AG04450 (cell line): ENCODE measurements at regions not wholly inside any gene's neighbourhood (a gene's known extent, or its start where the extent isn't known, plus 50 kb on each side); places are given as distances from the start of the nearest gene placed in this dataset.
"Not testable (repeated sequence)": the region's sequence is repeated elsewhere in the genome, so short reads cannot be mapped to it uniquely, and the experiment has no call there.

Source experiments
- CTCF ChIA-PET: fragments of 300-600, 350-600 bp; formaldehyde crosslinking; extraction: SDS; loops from one replicate; lab custom pipeline; 2022; ENCODE audit warnings: antibody characterized with exemption, inconsistent platforms; lab: Charles Lee
- POLR2A ChIA-PET: fragments of 350-600 bp; formaldehyde crosslinking; extraction: SDS; loops from one replicate; lab custom pipeline; 2021; ENCODE audit warnings: antibody characterized with exemption, inconsistent platforms; lab: Yijun Ruan, JAX
- DNase-seq: peaks from one replicate; pipeline ENCODE4 v3.0.0-alpha.2; 2011; ENCODE audit warnings: low read depth, low spot score
- H3K27ac ChIP-seq: one replicate; pipeline ENCODE4 v1.5.1; 2012; ENCODE audit warnings: low read depth, low read length, control low read depth
- H3K27me3 ChIP-seq: one replicate; pipeline ENCODE4 v1.6.0; 2012; ENCODE audit warnings: low read length; ENCODE audit not compliant: control insufficient read depth, insufficient read depth
- H3K4me3 ChIP-seq: 2 replicates; pipeline ENCODE4 v1.5.1; 2011; ENCODE audit warnings: mild to moderate bottlenecking, low read depth, low read length, control low read depth
- H3K9me3 ChIP-seq: 2 replicates; pipeline ENCODE4 v1.5.1; 2012; ENCODE audit warnings: low read length; ENCODE audit not compliant: control insufficient read depth, insufficient read depth
- CTCF ChIP-seq: IDR thresholded peaks from 2 replicates; pipeline ENCODE4 v1.5.1; 2011; ENCODE audit warnings: low read depth, low read length, control low read depth, inconsistent platforms

GRCh38 chr22:16390046-16390445 is 202.6 kb downstream of the CCT8L2 start:
- CTCF ChIA-PET, DNase-seq, POLR2A ChIA-PET, H3K4me3 ChIP-seq, H3K27ac ChIP-seq, H3K27me3 ChIP-seq: not testable (repeated sequence)
- H3K9me3 ChIP-seq: peaks cover 51% of the 10 kb centered on the region

- DNase-seq, POLR2A ChIA-PET, H3K27ac ChIP-seq, H3K4me3 ChIP-seq, H3K27me3 ChIP-seq, CTCF ChIA-PET: not testable (repeated sequence)
- peaks cover 51% of the 10 kb centered on the region for H3K9me3 ChIP-seq
Observed at GRCh38 chr22:16389256-16389655, 203.4 kb downstream of the CCT8L2 start.

GRCh38 chr22:16388616-16389015 is 204.0 kb downstream of the CCT8L2 start:
- CTCF ChIA-PET, H3K27me3 ChIP-seq, DNase-seq, POLR2A ChIA-PET, H3K4me3 ChIP-seq, H3K27ac ChIP-seq: not testable (repeated sequence)
- H3K9me3 ChIP-seq: peaks cover 49% of the 10 kb centered on the region

GRCh38 chr22:16388127-16388526 is 204.5 kb downstream of the CCT8L2 start:
- POLR2A ChIA-PET: not testable (repeated sequence)

GRCh38 chr22:16387543-16387942 is 205.1 kb downstream of the CCT8L2 start:
- POLR2A ChIA-PET, CTCF ChIA-PET, H3K27ac ChIP-seq: not testable (repeated sequence)

More at GRCh38 chr22:16388127-16388526, 204.5 kb downstream of the CCT8L2 start:
- H3K9me3 ChIP-seq: peaks cover 49% of the 10 kb centered on the region
- H3K27me3 ChIP-seq, H3K4me3 ChIP-seq, DNase-seq, H3K27ac ChIP-seq, CTCF ChIA-PET: not testable (repeated sequence)

GRCh38 chr22:16387088-16387487 is 205.5 kb downstream of the CCT8L2 start:
- DNase-seq: no peak
- peaks cover 46% of the 10 kb centered on the region for H3K9me3 ChIP-seq
- CTCF ChIA-PET: no interaction called here
- POLR2A ChIA-PET: no interaction called here
- H3K4me3 ChIP-seq: no peak overlapping the region
- no peak for TF ChIP-seq CTCF
- no peaks in the 10 kb centered on the region for H3K27me3 ChIP-seq
- no peak overlapping the region for H3K27ac ChIP-seq

More at GRCh38 chr22:16387543-16387942, 205.1 kb downstream of the CCT8L2 start:
- H3K27me3 ChIP-seq, H3K4me3 ChIP-seq, DNase-seq: not testable (repeated sequence)
- peaks cover 49% of the 10 kb centered on the region for H3K9me3 ChIP-seq

GRCh38 chr22:16361328-16361727 is 231.3 kb downstream of the CCT8L2 start:
- H3K27me3 ChIP-seq, CTCF ChIA-PET, H3K9me3 ChIP-seq, H3K4me3 ChIP-seq, H3K27ac ChIP-seq, POLR2A ChIA-PET, DNase-seq: not testable (repeated sequence)

- POLR2A ChIA-PET, H3K4me3 ChIP-seq, CTCF ChIA-PET, H3K9me3 ChIP-seq, H3K27ac ChIP-seq, H3K27me3 ChIP-seq, DNase-seq: not testable (repeated sequence)
Observed at GRCh38 chr22:16352637-16353036, 240.0 kb downstream of the CCT8L2 start.

- CTCF ChIA-PET, POLR2A ChIA-PET, DNase-seq, H3K27me3 ChIP-seq, H3K4me3 ChIP-seq, H3K9me3 ChIP-seq, H3K27ac ChIP-seq: not testable (repeated sequence)
Observed at GRCh38 chr22:16347083-16347482, 245.5 kb downstream of the CCT8L2 start.

- H3K9me3 ChIP-seq, H3K4me3 ChIP-seq, H3K27ac ChIP-seq, POLR2A ChIA-PET, CTCF ChIA-PET, H3K27me3 ChIP-seq, DNase-seq: not testable (repeated sequence)
Observed at GRCh38 chr22:16315565-16315964, 277.0 kb downstream of the CCT8L2 start.
